ENCODE measurements at regions not wholly inside any gene's neighbourhood (a gene's known extent, or its start where the extent isn't known, plus 50 kb on each side); places are given as distances from the start of the nearest gene placed in this dataset.

DNA sequence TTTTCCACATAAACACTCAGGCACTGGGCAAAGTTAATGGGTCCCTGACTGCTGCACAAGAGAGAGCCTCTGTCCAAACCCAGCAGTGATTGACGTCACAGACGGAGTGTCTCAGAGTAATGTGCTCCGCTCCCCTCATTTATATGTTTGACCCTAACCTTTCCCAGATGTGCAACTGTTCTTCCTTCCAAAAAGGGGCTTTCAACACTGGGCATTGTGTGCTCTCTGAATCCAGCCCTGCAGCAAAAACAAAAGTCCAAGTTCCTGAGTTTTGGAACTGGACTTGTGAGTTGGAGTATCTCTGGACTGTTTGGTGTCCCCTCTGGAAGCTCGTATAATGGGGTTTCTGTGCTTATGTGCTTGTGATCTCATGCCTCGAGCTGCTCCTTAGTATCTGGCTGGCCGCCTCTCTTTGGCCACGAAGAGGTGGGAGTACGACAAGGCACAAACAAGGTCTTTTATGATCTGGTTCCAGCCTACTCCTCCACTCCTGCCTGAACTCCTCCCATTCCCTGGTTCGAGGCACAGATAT lies 76.4 kb upstream of the SMIM36 start:
- Histone ChIP-seq H3K27ac (no peak overlapping the region), H3K4me3 (ENCODE audit: low read depth, low read length) (no peak overlapping the region), H3K27me3 (replicated peaks) (no peaks in the 10 kb centered on the region), H3K36me3 (replicated peaks) (no peaks in the 10 kb centered on the region)
- DNase-seq: no peak
- TF ChIP-seq, protein P1, sequence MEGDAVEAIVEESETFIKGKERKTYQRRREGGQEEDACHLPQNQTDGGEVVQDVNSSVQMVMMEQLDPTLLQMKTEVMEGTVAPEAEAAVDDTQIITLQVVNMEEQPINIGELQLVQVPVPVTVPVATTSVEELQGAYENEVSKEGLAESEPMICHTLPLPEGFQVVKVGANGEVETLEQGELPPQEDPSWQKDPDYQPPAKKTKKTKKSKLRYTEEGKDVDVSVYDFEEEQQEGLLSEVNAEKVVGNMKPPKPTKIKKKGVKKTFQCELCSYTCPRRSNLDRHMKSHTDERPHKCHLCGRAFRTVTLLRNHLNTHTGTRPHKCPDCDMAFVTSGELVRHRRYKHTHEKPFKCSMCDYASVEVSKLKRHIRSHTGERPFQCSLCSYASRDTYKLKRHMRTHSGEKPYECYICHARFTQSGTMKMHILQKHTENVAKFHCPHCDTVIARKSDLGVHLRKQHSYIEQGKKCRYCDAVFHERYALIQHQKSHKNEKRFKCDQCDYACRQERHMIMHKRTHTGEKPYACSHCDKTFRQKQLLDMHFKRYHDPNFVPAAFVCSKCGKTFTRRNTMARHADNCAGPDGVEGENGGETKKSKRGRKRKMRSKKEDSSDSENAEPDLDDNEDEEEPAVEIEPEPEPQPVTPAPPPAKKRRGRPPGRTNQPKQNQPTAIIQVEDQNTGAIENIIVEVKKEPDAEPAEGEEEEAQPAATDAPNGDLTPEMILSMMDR (IDR thresholded peaks at IDR 0.05; ENCODE audit: low read depth, low read length, missing control alignments): no peak
- in situ Hi-C loops (cut with HindIII; ENCODE audit: low pct_ligation_motif_present, low sequenced_read_pairs): no loop called here

DNA sequence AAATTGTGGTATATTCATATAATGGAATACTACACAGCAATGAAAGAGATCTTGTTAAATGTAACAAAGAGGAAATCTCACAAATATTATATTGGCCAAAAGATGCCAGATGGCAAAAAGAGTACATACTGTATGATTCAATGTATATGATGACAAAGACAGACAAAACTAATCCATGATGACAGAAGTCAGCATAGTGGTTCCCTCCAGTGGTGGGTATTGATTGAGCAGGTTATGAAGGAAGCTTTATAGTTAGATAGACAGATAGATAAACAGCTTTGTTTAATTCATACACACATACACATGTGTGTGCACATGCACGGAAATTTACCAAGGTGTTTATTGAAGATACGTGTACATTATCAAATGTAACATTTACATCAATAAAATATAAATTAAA lies 74.4 kb upstream of the SMIM36 start:
- DNase-seq: no peak
- no peak overlapping the region for H3K27ac ChIP-seq

DNA sequence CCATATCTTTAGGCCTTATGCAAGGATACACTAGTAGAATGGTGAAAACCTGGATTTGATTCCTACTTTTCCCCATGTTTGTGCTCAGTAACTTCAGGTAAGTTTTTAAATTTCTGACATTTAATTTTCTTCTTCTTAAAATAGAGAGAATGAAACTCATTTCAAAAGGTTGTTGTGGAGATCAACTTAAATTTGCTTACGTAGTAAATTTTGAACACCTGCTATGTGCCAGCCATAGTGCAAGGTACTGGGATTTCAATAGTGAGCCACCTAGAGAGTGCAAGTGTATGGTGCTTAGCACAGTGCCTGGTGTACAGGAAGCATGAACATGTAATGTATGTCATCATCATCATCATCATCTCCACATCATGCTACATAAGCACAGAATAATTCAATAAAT lies 73.6 kb upstream of the SMIM36 start:
- Histone ChIP-seq H3K36me3 (replicated peaks) (no peaks in the 10 kb centered on the region), H3K27me3 (replicated peaks) (no peaks in the 10 kb centered on the region), H3K27ac (no peak overlapping the region), H3K4me3 (ENCODE audit: low read depth, low read length) (no peak overlapping the region)
- in situ Hi-C loops (cut with HindIII; ENCODE audit: low pct_ligation_motif_present, low sequenced_read_pairs): no loop called here
- DNase-seq: no peak
- TF ChIP-seq, protein P1 (IDR thresholded peaks at IDR 0.05; ENCODE audit: low read depth, low read length, missing control alignments): no peak

More for the DNA sequence above, 74.4 kb upstream of the SMIM36 start:
- Histone ChIP-seq H3K36me3 (replicated peaks) (no peaks in the 10 kb centered on the region), H3K4me3 (ENCODE audit: low read depth, low read length) (no peak overlapping the region), H3K27me3 (replicated peaks) (no peaks in the 10 kb centered on the region)
- TF ChIP-seq, protein P1 (IDR thresholded peaks at IDR 0.05; ENCODE audit: low read depth, low read length, missing control alignments): peak; percentile 16
- in situ Hi-C loops (cut with HindIII; ENCODE audit: low pct_ligation_motif_present, low sequenced_read_pairs): no loop called here

- no peak for DNase-seq
- no peaks in the 10 kb centered on the region for H3K36me3 ChIP-seq (replicated peaks)
- H3K4me3 ChIP-seq (ENCODE audit: low read depth, low read length): no peak overlapping the region
- H3K27me3 ChIP-seq (replicated peaks): no peaks in the 10 kb centered on the region
- TF ChIP-seq, protein P1 (IDR thresholded peaks at IDR 0.05; ENCODE audit: low read depth, low read length, missing control alignments): no peak
- H3K27ac ChIP-seq: no peak overlapping the region
- in situ Hi-C loops (cut with HindIII; ENCODE audit: low pct_ligation_motif_present, low sequenced_read_pairs): no loop called here
Measured at GRCh38 chr17:55584055-55584685, 72.9 kb upstream of the SMIM36 start.

DNA sequence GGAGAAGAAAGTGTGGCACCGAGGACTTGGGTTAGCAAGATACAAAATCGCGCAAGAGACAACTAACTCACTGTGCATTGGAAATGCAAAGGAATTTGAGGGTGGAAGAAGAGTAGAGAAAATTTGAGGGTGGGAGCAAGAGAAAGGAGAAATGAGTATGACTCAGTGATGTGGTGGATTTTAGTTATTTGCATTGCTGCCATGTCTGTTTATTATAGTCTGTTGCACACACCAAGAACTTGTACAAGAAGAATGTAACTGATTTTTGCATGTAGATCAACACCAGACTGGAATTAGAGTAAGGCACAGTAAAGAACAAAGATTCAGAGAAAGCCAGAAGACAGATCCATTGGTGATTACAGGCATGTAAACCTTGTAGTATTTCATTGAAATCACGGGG lies 71.6 kb upstream of the SMIM36 start:
- Histone ChIP-seq H3K4me3 (ENCODE audit: low read depth, low read length) (no peak overlapping the region), H3K27me3 (replicated peaks) (no peaks in the 10 kb centered on the region), H3K27ac (no peak overlapping the region), H3K36me3 (replicated peaks) (no peaks in the 10 kb centered on the region)
- TF ChIP-seq, protein P1 (IDR thresholded peaks at IDR 0.05; ENCODE audit: low read depth, low read length, missing control alignments): no peak
- in situ Hi-C loops (cut with HindIII; ENCODE audit: low pct_ligation_motif_present, low sequenced_read_pairs): no loop called here
- DNase-seq: no peak
